A673 (cell line): ENCODE measurements at regions not wholly inside any gene's neighbourhood (a gene's known extent, or its start where the extent isn't known, plus 50 kb on each side); places are given as distances from the start of the nearest gene placed in this dataset.

ENCODE experiments used
- CTCF ChIP-seq: fragments of 300-800, 200-600 bp; sonication (generic); conservative IDR thresholded peaks from 2 replicates; pipeline ENCODE4 v1.5.1; 2017; ENCODE audit warnings: low read depth, mild to moderate bottlenecking, antibody characterized with exemption, low read length, moderate library complexity, mixed read lengths
- EZH2 ChIP-seq: fragments of 200-600 bp; sonication (generic); IDR thresholded peaks from 2 replicates; pipeline ENCODE4 v1.6.1; 2017; ENCODE audit warnings: borderline replicate concordance, low read depth, mild to moderate bottlenecking, mixed read lengths, antibody characterized with exemption, low read length; ENCODE audit not compliant: poor library complexity, severe bottlenecking

GRCh38 chr17:14875557-14876412 is 389.3 kb downstream of the PMP22 start:
- no peak for TF ChIP-seq CTCF
- no peak for TF ChIP-seq EZH2
